Muscle layer of duodenum (tissue), 2 donors: ENCODE measurements at regions not wholly inside any gene's neighbourhood (a gene's known extent, or its start where the extent isn't known, plus 50 kb on each side); places are given as distances from the start of the nearest gene placed in this dataset.

ENCODE experiments used
- H3K27ac ChIP-seq: one replicate; pipeline ENCODE4 v1.7.0; 2013; ENCODE audit warnings: mild to moderate bottlenecking, low read length
- H3K27me3 ChIP-seq: one replicate; pipeline ENCODE4 v1.7.0; 2013; ENCODE audit warnings: low read depth, mild to moderate bottlenecking, control low read depth, low read length
- H3K36me3 ChIP-seq, 2 donors: one replicate each; pipeline ENCODE4 v1.7.0; 2013; ENCODE audit warnings: low read length in 2 of 2, control low read depth in 1 of 2, mild to moderate bottlenecking in 1 of 2; ENCODE audit not compliant: insufficient read depth in 2 of 2, control insufficient read depth in 1 of 2
- H3K4me1 ChIP-seq, 2 donors: one replicate each; pipeline ENCODE4 v1.7.0; 2013; ENCODE audit warnings: low read length in 2 of 2, mild to moderate bottlenecking in 2 of 2, control low read depth in 1 of 2, moderate library complexity in 1 of 2; ENCODE audit not compliant: insufficient read depth in 2 of 2, control insufficient read depth in 1 of 2
- H3K4me3 ChIP-seq, 2 donors: one replicate each; pipeline ENCODE4 v1.7.0; 2013; ENCODE audit warnings: low read length in 2 of 2, low read depth in 1 of 2, mild to moderate bottlenecking in 1 of 2
- H3K9me3 ChIP-seq, 2 donors: one replicate each; pipeline ENCODE4 v1.7.0; 2013; ENCODE audit warnings: low read length in 2 of 2, control low read depth in 1 of 2, mild to moderate bottlenecking in 1 of 2; ENCODE audit not compliant: control insufficient read depth in 1 of 2
- donor health status: healthy.

DNA sequence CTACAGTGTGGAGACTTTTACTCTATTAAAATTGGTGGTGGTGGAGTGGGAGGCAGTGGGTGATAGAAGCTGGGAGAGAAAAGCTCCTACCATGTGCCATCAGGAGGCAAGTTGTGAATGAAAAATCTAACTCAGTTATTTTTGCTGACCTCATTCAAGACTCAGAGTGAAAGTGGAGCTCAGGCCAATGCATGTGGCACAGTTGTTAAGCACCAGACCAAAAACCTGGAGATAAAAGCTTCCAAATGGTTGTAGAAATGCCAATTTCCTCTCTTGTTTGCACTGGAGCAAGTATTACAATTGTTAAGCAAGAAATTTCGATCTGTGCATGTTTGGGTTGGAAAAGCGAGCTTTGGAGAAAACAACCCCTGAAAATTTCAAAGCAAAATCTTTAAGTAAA, 81.5 kb upstream of the PRICKLE2 start:
- Histone ChIP-seq H3K36me3 (no peaks in the 10 kb centered on the region), H3K27ac (no peak overlapping the region), H3K4me1 (no peaks in the 10 kb centered on the region), H3K4me3 (no peak overlapping the region), H3K9me3 (no peaks in the 10 kb centered on the region), H3K27me3 (no peaks in the 10 kb centered on the region)

DNA sequence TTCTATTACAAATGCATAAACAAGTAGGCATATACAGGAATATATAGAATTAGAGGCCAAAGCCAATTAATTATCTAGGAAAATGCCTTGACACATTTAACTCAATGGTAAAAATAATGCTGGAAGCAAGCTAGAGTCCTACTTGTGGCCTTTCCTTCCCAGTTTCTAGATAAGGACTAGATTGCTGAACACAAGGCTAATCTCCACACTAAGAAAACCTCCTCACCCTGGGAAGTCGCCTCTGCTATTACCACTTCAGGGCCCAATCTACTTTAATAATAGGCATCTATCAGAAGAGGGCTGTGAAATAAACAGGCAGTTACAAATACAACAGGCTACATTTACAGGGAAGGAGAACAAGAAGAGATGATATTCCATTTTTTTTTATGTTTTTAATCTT, 80.5 kb upstream of the PRICKLE2 start:
- no peaks in the 10 kb centered on the region for H3K9me3 ChIP-seq
- no peaks in the 10 kb centered on the region for H3K27me3 ChIP-seq
- H3K4me3 ChIP-seq = no peak overlapping the region
- H3K36me3 ChIP-seq = no peaks in the 10 kb centered on the region
- H3K4me1 ChIP-seq = no peaks in the 10 kb centered on the region
- no peak overlapping the region for H3K27ac ChIP-seq

DNA sequence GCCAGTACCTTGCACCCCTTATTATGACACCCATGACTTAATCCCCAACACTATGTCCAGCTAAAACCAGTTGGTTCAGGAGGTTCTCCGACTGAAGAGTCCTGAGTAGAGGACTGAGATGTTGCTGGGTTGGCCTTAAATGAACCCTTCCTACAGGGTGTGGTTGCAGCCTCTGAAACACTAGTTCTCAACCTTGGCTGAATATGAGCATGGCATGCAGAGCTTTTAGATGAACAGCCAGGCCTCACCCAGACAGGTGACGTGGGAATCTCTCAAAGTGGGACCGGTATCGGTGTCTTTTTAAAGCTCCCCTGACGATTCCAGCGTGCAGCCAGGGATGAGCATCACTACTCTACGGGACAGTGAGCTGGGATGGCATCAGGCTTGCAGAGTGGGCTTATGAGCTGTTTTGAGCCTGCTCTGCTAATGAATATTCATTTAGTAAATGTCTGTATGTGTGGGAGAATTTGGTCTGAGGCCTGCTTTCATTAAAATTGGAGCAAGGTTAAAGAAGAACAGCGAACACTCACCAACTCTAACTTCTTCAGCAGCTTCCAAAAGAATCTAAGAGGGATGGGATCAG, 79.7 kb upstream of the PRICKLE2 start:
- H3K27me3 ChIP-seq = no peaks in the 10 kb centered on the region
- no peaks in the 10 kb centered on the region for H3K4me1 ChIP-seq
- no peaks in the 10 kb centered on the region for H3K9me3 ChIP-seq
- H3K36me3 ChIP-seq = no peaks in the 10 kb centered on the region
- no peak overlapping the region for H3K27ac ChIP-seq
- H3K4me3 ChIP-seq = no peak overlapping the region

DNA sequence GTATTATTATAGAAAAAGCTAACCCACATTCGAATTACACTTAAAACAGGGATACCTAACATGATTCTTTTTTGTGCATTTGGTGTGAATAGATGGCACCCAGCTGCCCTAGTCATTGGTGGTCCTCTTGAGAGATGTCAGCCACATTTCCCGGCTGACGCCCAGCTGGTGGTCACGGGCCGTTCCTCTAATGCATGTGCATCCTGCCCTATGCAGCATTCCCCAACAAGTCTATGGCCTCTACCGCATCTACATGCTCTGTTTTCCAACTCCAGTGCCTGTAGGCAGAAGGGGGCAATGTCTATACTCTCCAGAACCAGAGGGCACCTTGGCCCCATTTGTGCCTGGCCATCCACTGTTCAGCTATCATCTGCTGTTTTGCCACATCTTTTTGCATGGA, 78.6 kb upstream of the PRICKLE2 start:
- no peak overlapping the region for H3K27ac ChIP-seq
- no peak overlapping the region for H3K4me3 ChIP-seq
- H3K36me3 ChIP-seq = no peaks in the 10 kb centered on the region
- no peaks in the 10 kb centered on the region for H3K9me3 ChIP-seq
- no peaks in the 10 kb centered on the region for H3K27me3 ChIP-seq
- H3K4me1 ChIP-seq = no peaks in the 10 kb centered on the region

DNA sequence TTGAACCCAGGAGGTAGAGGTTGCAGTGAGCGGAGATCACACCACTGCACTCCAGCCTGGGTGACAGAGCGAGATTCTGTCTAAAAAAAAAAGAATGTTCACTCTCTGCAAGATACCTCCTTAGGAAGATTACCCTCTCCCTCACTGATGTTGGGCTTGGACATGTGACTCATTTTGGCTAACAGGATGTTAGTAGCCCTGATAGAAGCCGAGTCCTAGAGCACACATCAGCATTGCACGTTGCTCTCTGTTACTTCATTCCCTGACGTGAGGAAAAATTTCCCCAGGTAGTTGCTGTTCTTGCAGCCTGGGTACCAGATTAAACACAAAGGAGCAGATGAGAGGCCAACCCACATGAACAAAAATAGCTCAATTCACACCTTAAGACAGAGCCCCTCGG, 78.1 kb upstream of the PRICKLE2 start:
- Histone ChIP-seq H3K4me3 (no peak overlapping the region), H3K9me3 (no peaks in the 10 kb centered on the region), H3K36me3 (no peaks in the 10 kb centered on the region), H3K4me1 (no peaks in the 10 kb centered on the region), H3K27ac (no peak overlapping the region), H3K27me3 (no peaks in the 10 kb centered on the region)

DNA sequence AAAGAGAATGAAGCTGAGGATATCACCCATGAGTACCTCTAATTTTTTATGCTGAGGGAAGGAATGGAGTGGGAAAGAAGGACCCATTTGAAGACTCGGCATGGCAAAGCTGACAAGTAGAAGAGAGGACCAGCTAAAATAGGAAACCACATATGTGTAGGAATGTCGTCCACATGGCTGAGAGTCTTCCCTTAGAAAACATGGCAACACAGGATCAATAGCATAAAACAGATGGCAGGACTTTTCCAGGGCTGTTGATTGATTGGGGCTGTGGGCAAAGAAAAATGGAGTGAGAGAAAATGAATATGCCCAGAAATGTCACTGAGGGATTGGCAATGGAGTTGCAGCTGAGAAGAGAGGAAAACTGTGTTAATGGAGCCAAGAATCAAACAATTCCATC, 76.2 kb upstream of the PRICKLE2 start:
- Histone ChIP-seq H3K27me3 (no peaks in the 10 kb centered on the region), H3K36me3 (no peaks in the 10 kb centered on the region), H3K27ac (no peak overlapping the region), H3K4me1 (no peaks in the 10 kb centered on the region), H3K4me3 (no peak overlapping the region), H3K9me3 (peaks cover 0 to 10% of the 10 kb centered on the region in 2 donors)

DNA sequence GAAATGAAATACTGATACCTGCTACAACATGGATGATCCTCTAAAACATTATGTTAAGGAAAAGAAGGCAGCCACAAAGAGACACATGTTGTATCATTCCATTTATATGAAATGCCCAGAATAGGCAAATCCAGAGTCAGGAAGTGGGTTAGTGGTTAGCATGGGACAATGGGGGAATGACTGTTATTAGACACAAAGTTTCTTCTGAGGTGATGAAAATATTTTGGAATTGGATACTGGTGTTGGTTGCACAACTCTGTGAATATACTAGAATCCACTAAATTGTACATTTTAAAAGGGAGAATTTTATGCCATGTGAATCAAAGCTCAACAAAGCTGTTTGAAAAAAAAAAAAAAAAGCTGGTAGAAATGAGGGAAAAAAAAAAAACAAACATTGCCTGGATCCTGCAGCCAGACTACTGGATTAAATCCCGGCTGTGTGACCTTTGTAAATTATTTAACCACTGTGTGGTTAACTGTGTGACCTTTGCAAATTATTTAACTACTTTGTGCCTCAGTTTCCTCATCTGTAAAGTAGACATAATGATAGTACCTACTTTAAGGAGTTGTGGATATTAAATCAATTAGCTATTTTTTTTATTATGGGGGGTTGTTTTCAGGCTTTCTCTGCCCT, 75.6 kb upstream of the PRICKLE2 start:
- H3K27me3 ChIP-seq = no peaks in the 10 kb centered on the region
- no peak overlapping the region for H3K4me3 ChIP-seq
- no peaks in the 10 kb centered on the region for H3K4me1 ChIP-seq
- no peak overlapping the region for H3K27ac ChIP-seq
- no peaks in the 10 kb centered on the region for H3K36me3 ChIP-seq
- H3K9me3 ChIP-seq = peaks cover 0 to 10% of the 10 kb centered on the region in 2 donors

DNA sequence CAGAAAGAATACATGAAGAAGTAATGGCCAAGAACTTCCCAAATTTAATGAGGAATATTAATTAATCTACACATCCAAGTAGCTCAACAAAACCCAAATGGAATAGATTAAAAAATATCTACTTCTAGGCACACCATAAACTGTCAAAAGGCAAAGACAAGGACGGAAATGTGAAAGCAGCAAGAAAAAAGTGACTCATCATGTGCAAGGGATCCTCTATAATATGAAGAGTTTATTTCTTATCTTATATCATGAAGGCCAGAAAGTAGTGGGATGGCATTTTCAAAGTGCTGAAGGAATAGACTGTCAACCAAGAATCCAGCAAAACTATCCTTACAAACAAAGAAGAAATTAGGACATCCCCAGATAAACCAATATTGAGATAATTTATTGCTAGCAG, 73.9 kb upstream of the PRICKLE2 start:
- H3K9me3 ChIP-seq = peaks cover 0 to 10% of the 10 kb centered on the region in 2 donors
- H3K36me3 ChIP-seq = no peaks in the 10 kb centered on the region
- H3K27ac ChIP-seq = no peak overlapping the region
- H3K27me3 ChIP-seq = no peaks in the 10 kb centered on the region
- peaks cover 0 to 4% of the 10 kb centered on the region in 2 donors for H3K4me1 ChIP-seq
- no peak overlapping the region for H3K4me3 ChIP-seq

DNA sequence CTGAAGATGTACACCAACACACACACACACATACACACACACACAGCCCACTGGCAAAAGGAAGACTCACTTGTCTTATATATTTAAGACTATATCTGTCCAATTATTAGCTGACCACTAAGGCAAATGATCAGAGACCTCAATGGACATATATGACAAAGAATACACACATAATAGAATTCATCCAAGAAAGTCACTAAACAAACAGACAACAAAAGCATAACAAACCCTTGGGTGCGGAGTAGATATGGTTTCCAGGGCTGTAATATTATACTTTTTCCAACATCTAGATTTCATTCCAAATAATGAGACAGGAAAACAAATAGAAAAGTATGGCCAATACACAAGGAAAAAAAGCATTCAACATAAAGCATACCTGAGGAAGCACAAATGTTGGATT, 72.3 kb upstream of the PRICKLE2 start:
- Histone ChIP-seq H3K9me3 (peaks cover 0 to 10% of the 10 kb centered on the region in 2 donors), H3K36me3 (no peaks in the 10 kb centered on the region), H3K27ac (no peak overlapping the region), H3K4me3 (no peak overlapping the region), H3K27me3 (no peaks in the 10 kb centered on the region), H3K4me1 (peaks cover 0 to 4% of the 10 kb centered on the region in 2 donors)

DNA sequence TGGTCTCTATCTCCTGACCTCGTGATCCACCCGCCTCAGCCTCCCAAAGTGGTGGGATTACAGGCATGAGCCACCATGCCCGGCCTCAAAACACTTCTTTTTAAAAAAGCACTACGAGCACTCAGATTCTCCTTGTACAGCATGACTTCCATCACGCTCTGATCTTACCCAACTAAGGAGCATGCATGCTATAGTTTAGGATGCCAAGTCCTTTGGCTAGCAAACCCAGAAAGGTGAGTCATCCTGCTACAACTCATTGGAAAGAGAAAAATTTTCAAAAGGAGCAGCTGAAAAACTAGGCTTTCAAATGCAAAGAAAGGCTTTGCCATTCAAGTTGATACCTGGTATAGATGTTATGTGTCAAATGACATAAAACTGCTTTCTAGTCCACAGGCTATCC, 70.3 kb upstream of the PRICKLE2 start:
- Histone ChIP-seq H3K4me1 (peaks cover 4% of the 10 kb centered on the region in 2 donors), H3K4me3 (no peak overlapping the region), H3K9me3 (peaks cover 0 to 10% of the 10 kb centered on the region in 2 donors), H3K27me3 (no peaks in the 10 kb centered on the region), H3K36me3 (no peaks in the 10 kb centered on the region), H3K27ac (no peak overlapping the region)

DNA sequence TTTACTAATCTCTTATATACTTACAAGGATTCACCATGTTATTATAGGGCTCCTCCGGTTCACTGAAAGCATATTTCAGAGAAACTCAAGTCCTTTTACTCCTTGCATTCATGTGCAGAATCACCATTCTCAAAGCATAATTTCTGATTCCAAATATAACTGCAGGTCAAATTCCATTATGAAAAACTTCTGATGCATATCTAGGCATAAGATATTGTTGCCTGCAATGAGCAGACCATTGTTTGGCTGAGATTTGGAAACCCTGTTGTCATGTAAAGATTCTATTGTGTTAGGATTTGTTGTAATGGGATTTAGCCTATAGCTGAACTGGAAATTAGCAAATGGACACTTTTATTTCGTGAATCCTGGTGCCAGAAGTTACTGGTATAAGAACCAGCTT, 69.5 kb upstream of the PRICKLE2 start:
- H3K9me3 ChIP-seq = peaks cover 0 to 10% of the 10 kb centered on the region in 2 donors
- no peak overlapping the region for H3K4me3 ChIP-seq
- peaks cover 4% of the 10 kb centered on the region in 2 donors for H3K4me1 ChIP-seq
- no peaks in the 10 kb centered on the region for H3K27me3 ChIP-seq
- H3K27ac ChIP-seq = no peak overlapping the region
- no peaks in the 10 kb centered on the region for H3K36me3 ChIP-seq

DNA sequence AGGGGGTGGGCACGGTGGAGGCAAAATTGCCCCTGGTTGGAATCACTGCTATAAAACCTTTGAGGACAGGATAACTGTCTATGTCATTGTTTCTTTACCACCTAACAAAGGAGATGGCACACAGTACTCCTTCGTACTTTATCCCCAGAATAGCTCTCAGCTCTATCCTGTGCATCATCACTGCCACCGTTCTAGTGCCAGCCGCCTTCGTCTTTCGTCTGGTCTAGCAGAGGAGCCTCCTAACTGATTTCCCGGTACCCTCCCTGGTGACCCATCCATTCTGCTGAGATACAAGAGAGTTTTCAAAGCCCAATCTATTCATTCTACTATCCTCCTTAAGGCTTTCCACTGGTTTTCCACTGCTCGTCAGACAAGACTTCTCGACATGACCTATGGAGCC, 67.9 kb upstream of the PRICKLE2 start:
- Histone ChIP-seq H3K4me1 (peaks cover 4% of the 10 kb centered on the region in 2 donors), H3K4me3 (no peak overlapping the region), H3K27ac (no peak overlapping the region), H3K27me3 (no peaks in the 10 kb centered on the region), H3K36me3 (no peaks in the 10 kb centered on the region), H3K9me3 (peaks cover 0 to 10% of the 10 kb centered on the region in 2 donors)
